Activated CD8-positive, alpha-beta T cell treated with anti-CD3 and anti-CD28 coated beads for 36 hours (primary cell): ENCODE measurements at regions not wholly inside any gene's neighbourhood (a gene's known extent, or its start where the extent isn't known, plus 50 kb on each side); places are given as distances from the start of the nearest gene placed in this dataset.

Experiments
- ATAC-seq: fragments of 200-7000 bp; cut with Tn5 transposase; one replicate; pipeline ENCODE4 v1.10.0; 2021; ENCODE audit warnings: mild to moderate bottlenecking, moderate library complexity
- CTCF ChIA-PET: fragments of 350-600 bp; sonication (Branson Sonifier 250); formaldehyde crosslinking; loops from one replicate; lab custom pipeline; 2021; ENCODE audit warnings: antibody characterized with exemption; lab: Charles Lee
- POLR2A ChIA-PET: fragments of 350-600 bp; sonication (Branson Sonifier 250); formaldehyde crosslinking; loops from one replicate; lab custom pipeline; 2021; ENCODE audit warnings: antibody characterized with exemption; lab: Charles Lee
- DNase-seq: peaks from one replicate; pipeline ENCODE4 v3.0.0-alpha.2; 2020
- H3K27ac Mint-ChIP-seq: one replicate; pipeline ENCODE4 v1.8.0; 2021; ENCODE audit warnings: mild to moderate bottlenecking, mixed read lengths
- H3K27me3 Mint-ChIP-seq: one replicate; pipeline ENCODE4 v1.8.0; 2021; ENCODE audit warnings: mixed read lengths
- H3K36me3 Mint-ChIP-seq: one replicate; pipeline ENCODE4 v1.8.0; 2021; ENCODE audit warnings: low read depth, mixed read lengths
- H3K4me1 Mint-ChIP-seq: one replicate; pipeline ENCODE4 v1.8.0; 2021; ENCODE audit warnings: low read depth, mixed read lengths
- H3K4me3 Mint-ChIP-seq: one replicate; pipeline ENCODE4 v1.8.0; 2021; ENCODE audit warnings: mild to moderate bottlenecking, moderate library complexity, mixed read lengths
- H3K9me3 Mint-ChIP-seq: one replicate; pipeline ENCODE4 v1.8.0; 2021; ENCODE audit warnings: mixed read lengths
- CTCF ChIP-seq: fragments of 200-600 bp; IDR thresholded peaks from one replicate; pipeline ENCODE4 v1.8.0; 2022; ENCODE audit warnings: antibody characterized with exemption, mild to moderate bottlenecking
- intact Hi-C: fragments of 100-400 bp; cut with micrococcal nuclease; formaldehyde crosslinking; loops from one replicate; pipeline ENCODE4 v1.10.0; 2022

GRCh38 chr1:229111703-229112319 lies 159.1 kb upstream of the RAB4A start:
- DNase-seq: no peak
- CTCF ChIA-PET: no interaction called here
- ATAC-seq: no peak
- no peak overlapping the region for H3K27ac Mint-ChIP-seq
- intact Hi-C loops: no loop called here
- no peak for TF ChIP-seq CTCF
- POLR2A ChIA-PET: no interaction called here
- no peaks in the 10 kb centered on the region for H3K9me3 Mint-ChIP-seq
- H3K4me1 Mint-ChIP-seq: no peaks in the 10 kb centered on the region
- H3K27me3 Mint-ChIP-seq: peaks cover 1% of the 10 kb centered on the region
- no peaks in the 10 kb centered on the region for H3K36me3 Mint-ChIP-seq
- H3K4me3 Mint-ChIP-seq: no peak overlapping the region

- Mint-ChIP-seq H3K27me3 (peaks cover 1% of the 10 kb centered on the region), H3K36me3 (no peaks in the 10 kb centered on the region), H3K9me3 (no peaks in the 10 kb centered on the region), H3K4me1 (no peaks in the 10 kb centered on the region), H3K27ac (no peak overlapping the region), H3K4me3 (no peak overlapping the region)
- intact Hi-C loops: no loop called here
- ChIA-PET POLR2A (no interaction called here), CTCF (interaction anchor here (0.9 kb wide), 1 partner anchor 31 kb away, joined by 3 read pairs; no protein-coding TSS in a partner anchor)
- no peak for DNase-seq
- ATAC-seq: no peak
- TF ChIP-seq CTCF: no peak
Observed at GRCh38 chr1:229112832-229113548, 157.9 kb upstream of the RAB4A start.

GRCh38 chr1:229114315-229114714 lies 156.6 kb upstream of the RAB4A start:
- no peaks in the 10 kb centered on the region for H3K9me3 Mint-ChIP-seq
- no peak overlapping the region for H3K4me3 Mint-ChIP-seq
- no peaks in the 10 kb centered on the region for H3K4me1 Mint-ChIP-seq
- TF ChIP-seq CTCF: no peak
- intact Hi-C loops: no loop called here
- POLR2A ChIA-PET: no interaction called here
- no peak for DNase-seq
- CTCF ChIA-PET: no interaction called here
- no peaks in the 10 kb centered on the region for H3K27me3 Mint-ChIP-seq
- no peak for ATAC-seq
- H3K27ac Mint-ChIP-seq: no peak overlapping the region
- no peaks in the 10 kb centered on the region for H3K36me3 Mint-ChIP-seq

GRCh38 chr1:229114850-229115365 lies 156.0 kb upstream of the RAB4A start:
- ChIA-PET CTCF (no interaction called here), POLR2A (no interaction called here)
- no peaks in the 10 kb centered on the region for H3K27me3 Mint-ChIP-seq
- H3K4me1 Mint-ChIP-seq: no peaks in the 10 kb centered on the region
- no peak for ATAC-seq
- H3K27ac Mint-ChIP-seq: no peak overlapping the region
- no peaks in the 10 kb centered on the region for H3K9me3 Mint-ChIP-seq
- DNase-seq: no peak
- no peak overlapping the region for H3K4me3 Mint-ChIP-seq
- intact Hi-C loops: no loop called here
- no peak for TF ChIP-seq CTCF
- H3K36me3 Mint-ChIP-seq: no peaks in the 10 kb centered on the region

GRCh38 chr1:229116114-229116513 lies 154.8 kb upstream of the RAB4A start:
- Mint-ChIP-seq H3K27me3 (no peaks in the 10 kb centered on the region), H3K36me3 (no peaks in the 10 kb centered on the region), H3K4me1 (no peaks in the 10 kb centered on the region), H3K27ac (no peak overlapping the region), H3K4me3 (no peak overlapping the region), H3K9me3 (no peaks in the 10 kb centered on the region)
- ATAC-seq (no peak), DNase-seq (no peak)
- ChIA-PET CTCF (no interaction called here), POLR2A (interaction anchor here (0.5 kb wide), 1 partner anchor 183 kb away, joined by 3 read pairs; no protein-coding TSS in a partner anchor)
- no peak for TF ChIP-seq CTCF
- intact Hi-C loops: no loop called here
